Naive B cell (primary cell): ENCODE measurements at regions not wholly inside any gene's neighbourhood (a gene's known extent, or its start where the extent isn't known, plus 50 kb on each side); places are given as distances from the start of the nearest gene placed in this dataset.
"Not testable (repeated sequence)": the region's sequence is repeated elsewhere in the genome, so short reads cannot be mapped to it uniquely, and the experiment has no call there.

Experiments used
- ATAC-seq, 2 donors: fragments of 150-1000 bp; cut with Tn5 transposase; 2 replicates each; pipeline ENCODE4 v1.10.0; 2021; ENCODE audit warnings: low read depth in 2 of 2, mild to moderate bottlenecking in 2 of 2, moderate library complexity in 2 of 2
- DNase-seq: peaks from one replicate; pipeline ENCODE4 v3.0.0; 2022
- H3K27ac Mint-ChIP-seq, 6 donors: one replicate each; pipeline ENCODE4 v1.8.0; 2020 to 2022; ENCODE audit warnings: mild to moderate bottlenecking in 6 of 6, mixed read lengths in 6 of 6, moderate library complexity in 5 of 6, inconsistent platforms in 2 of 6
- H3K27me3 Mint-ChIP-seq, 3 donors: one replicate each; pipeline ENCODE4 v1.8.0; 2021 to 2022; ENCODE audit warnings: mixed read lengths in 3 of 3, mild to moderate bottlenecking in 1 of 3
- H3K36me3 Mint-ChIP-seq, 2 donors: one replicate each; pipeline ENCODE4 v1.8.0; 2020 to 2022; ENCODE audit warnings: mixed read lengths in 2 of 2, inconsistent platforms in 1 of 2, mild to moderate bottlenecking in 1 of 2
- H3K4me1 Mint-ChIP-seq, 3 donors: one replicate each; pipeline ENCODE4 v1.8.0; 2020 to 2022; ENCODE audit warnings: mixed read lengths in 3 of 3, inconsistent platforms in 1 of 3, mild to moderate bottlenecking in 1 of 3, moderate library complexity in 1 of 3
- H3K4me3 Mint-ChIP-seq, 8 donors: one replicate each; pipeline ENCODE4 v1.8.0; 2020 to 2022; ENCODE audit warnings: mild to moderate bottlenecking in 8 of 8, mixed read lengths in 8 of 8, moderate library complexity in 8 of 8, inconsistent platforms in 2 of 8
- H3K9me3 Mint-ChIP-seq, 7 donors: one replicate each; pipeline ENCODE4 v1.8.0; 2020 to 2022; ENCODE audit warnings: mixed read lengths in 7 of 7, mild to moderate bottlenecking in 5 of 7, inconsistent platforms in 2 of 7, moderate library complexity in 1 of 7

- Mint-ChIP-seq H3K9me3 (peaks cover 0 to 2% (median 0%) of the 10 kb centered on the region in 7 donors), H3K4me1 (peaks cover 0 to 8% (median 3%) of the 10 kb centered on the region in 3 donors), H3K27ac (peak overlapping the region in 1 of 6 donors; percentile 5), H3K36me3 (no peaks in the 10 kb centered on the region), H3K27me3 (no peaks in the 10 kb centered on the region), H3K4me3 (no peak overlapping the region)
- no peak for ATAC-seq
- no peak for DNase-seq
Measured at GRCh38 chr1:82371844-82372498, 571.2 kb downstream of the ADGRL2 start.

GRCh38 chr1:82367456-82367855 lies 566.7 kb downstream of the ADGRL2 start:
- no peak for DNase-seq
- no peaks in the 10 kb centered on the region for H3K27me3 Mint-ChIP-seq
- no peaks in the 10 kb centered on the region for H3K9me3 Mint-ChIP-seq
- no peak overlapping the region for H3K27ac Mint-ChIP-seq
- no peak overlapping the region for H3K4me3 Mint-ChIP-seq
- peaks cover 0 to 3% (median 3%) of the 10 kb centered on the region in 3 donors for H3K4me1 Mint-ChIP-seq
- H3K36me3 Mint-ChIP-seq = no peaks in the 10 kb centered on the region
- no peak for ATAC-seq

- ATAC-seq (no peak), DNase-seq (no peak)
- Mint-ChIP-seq H3K4me1 (no peaks in the 10 kb centered on the region), H3K27ac (no peak overlapping the region), H3K36me3 (no peaks in the 10 kb centered on the region), H3K4me3 (no peak overlapping the region), H3K27me3 (no peaks in the 10 kb centered on the region), H3K9me3 (no peaks in the 10 kb centered on the region)
Measured at GRCh38 chr1:82366689-82367088, 566.0 kb downstream of the ADGRL2 start.

GRCh38 chr1:82359541-82359940 lies 558.8 kb downstream of the ADGRL2 start:
- not testable (repeated sequence) for H3K27me3 Mint-ChIP-seq, DNase-seq, H3K4me1 Mint-ChIP-seq, H3K4me3 Mint-ChIP-seq, ATAC-seq, H3K9me3 Mint-ChIP-seq, H3K36me3 Mint-ChIP-seq, H3K27ac Mint-ChIP-seq

GRCh38 chr1:82358706-82359105 lies 558.0 kb downstream of the ADGRL2 start:
- not testable (repeated sequence) for ATAC-seq, H3K4me3 Mint-ChIP-seq, H3K36me3 Mint-ChIP-seq, H3K9me3 Mint-ChIP-seq, H3K4me1 Mint-ChIP-seq, H3K27me3 Mint-ChIP-seq, H3K27ac Mint-ChIP-seq, DNase-seq

- H3K4me1 Mint-ChIP-seq, H3K27me3 Mint-ChIP-seq, ATAC-seq: not testable (repeated sequence)
Measured at GRCh38 chr1:82354546-82354945, 553.8 kb downstream of the ADGRL2 start.

GRCh38 chr1:82348487-82348886 lies 547.8 kb downstream of the ADGRL2 start:
- Mint-ChIP-seq H3K27me3 (no peaks in the 10 kb centered on the region), H3K36me3 (no peaks in the 10 kb centered on the region), H3K27ac (no peak overlapping the region), H3K4me1 (no peaks in the 10 kb centered on the region), H3K9me3 (peaks cover 2 to 17% (median 7%) of the 10 kb centered on the region in 7 donors), H3K4me3 (no peak overlapping the region)
- no peak for DNase-seq
- ATAC-seq = no peak

More at GRCh38 chr1:82354546-82354945, 553.8 kb downstream of the ADGRL2 start:
- H3K36me3 Mint-ChIP-seq, H3K27ac Mint-ChIP-seq, DNase-seq, H3K4me3 Mint-ChIP-seq, H3K9me3 Mint-ChIP-seq: not testable (repeated sequence)

GRCh38 chr1:82346141-82346540 lies 545.4 kb downstream of the ADGRL2 start:
- no peaks in the 10 kb centered on the region for H3K27me3 Mint-ChIP-seq
- DNase-seq = no peak
- no peaks in the 10 kb centered on the region for H3K4me1 Mint-ChIP-seq
- no peaks in the 10 kb centered on the region for H3K36me3 Mint-ChIP-seq
- no peak overlapping the region for H3K4me3 Mint-ChIP-seq
- ATAC-seq = no peak
- peaks cover 2 to 17% (median 7%) of the 10 kb centered on the region in 7 donors for H3K9me3 Mint-ChIP-seq
- H3K27ac Mint-ChIP-seq = no peak overlapping the region

GRCh38 chr1:82343381-82343780 lies 542.6 kb downstream of the ADGRL2 start:
- Mint-ChIP-seq H3K4me3 (no peak overlapping the region), H3K4me1 (no peaks in the 10 kb centered on the region), H3K36me3 (no peaks in the 10 kb centered on the region), H3K9me3 (peaks cover 0 to under 1% (median 0%) of the 10 kb centered on the region in 7 donors), H3K27ac (no peak overlapping the region), H3K27me3 (no peaks in the 10 kb centered on the region)
- DNase-seq = no peak
- no peak for ATAC-seq

GRCh38 chr1:82337635-82338034 lies 536.9 kb downstream of the ADGRL2 start:
- H3K27ac Mint-ChIP-seq = no peak overlapping the region
- peaks cover 0 to 4% (median 0%) of the 10 kb centered on the region in 7 donors for H3K9me3 Mint-ChIP-seq
- H3K27me3 Mint-ChIP-seq = no peaks in the 10 kb centered on the region
- no peak overlapping the region for H3K4me3 Mint-ChIP-seq
- DNase-seq (no peak), ATAC-seq (no peak)
- no peaks in the 10 kb centered on the region for H3K36me3 Mint-ChIP-seq
- peaks cover 0 to 6% (median 5%) of the 10 kb centered on the region in 3 donors for H3K4me1 Mint-ChIP-seq

- H3K27ac Mint-ChIP-seq = no peak overlapping the region
- DNase-seq (no peak), ATAC-seq (no peak)
- H3K27me3 Mint-ChIP-seq = no peaks in the 10 kb centered on the region
- no peak overlapping the region for H3K4me3 Mint-ChIP-seq
- peaks cover 0 to 6% (median 0%) of the 10 kb centered on the region in 3 donors for H3K4me1 Mint-ChIP-seq
- H3K9me3 Mint-ChIP-seq = peaks cover 0 to 12% (median 6%) of the 10 kb centered on the region in 7 donors
- H3K36me3 Mint-ChIP-seq = no peaks in the 10 kb centered on the region
Measured at GRCh38 chr1:82330330-82330729, 529.6 kb downstream of the ADGRL2 start.

- no peak overlapping the region for H3K4me3 Mint-ChIP-seq
- H3K27me3 Mint-ChIP-seq = no peaks in the 10 kb centered on the region
- no peak overlapping the region for H3K27ac Mint-ChIP-seq
- peaks cover 0 to 6% (median 0%) of the 10 kb centered on the region in 3 donors for H3K4me1 Mint-ChIP-seq
- ATAC-seq = no peak
- no peak for DNase-seq
- H3K9me3 Mint-ChIP-seq = peaks cover 0 to 12% (median 6%) of the 10 kb centered on the region in 7 donors
- H3K36me3 Mint-ChIP-seq = no peaks in the 10 kb centered on the region
Measured at GRCh38 chr1:82329226-82329625, 528.5 kb downstream of the ADGRL2 start.

- H3K27me3 Mint-ChIP-seq = no peaks in the 10 kb centered on the region
- DNase-seq = no peak
- peaks cover 0 to 6% (median 0%) of the 10 kb centered on the region in 3 donors for H3K4me1 Mint-ChIP-seq
- peaks cover 0 to 4% (median 0%) of the 10 kb centered on the region in 7 donors for H3K9me3 Mint-ChIP-seq
- H3K27ac Mint-ChIP-seq = no peak overlapping the region
- H3K4me3 Mint-ChIP-seq = no peak overlapping the region
- no peak for ATAC-seq
- no peaks in the 10 kb centered on the region for H3K36me3 Mint-ChIP-seq
Measured at GRCh38 chr1:82323144-82323841, 522.6 kb downstream of the ADGRL2 start.

- H3K4me1 Mint-ChIP-seq = no peaks in the 10 kb centered on the region
- peaks cover 0 to 4% (median 0%) of the 10 kb centered on the region in 7 donors for H3K9me3 Mint-ChIP-seq
- H3K27ac Mint-ChIP-seq = no peak overlapping the region
- H3K27me3 Mint-ChIP-seq = no peaks in the 10 kb centered on the region
- no peak for DNase-seq
- no peak overlapping the region for H3K4me3 Mint-ChIP-seq
- no peaks in the 10 kb centered on the region for H3K36me3 Mint-ChIP-seq
- ATAC-seq = no peak
Measured at GRCh38 chr1:82321794-82322193, 521.1 kb downstream of the ADGRL2 start.
